ENCODE measurements at regions not wholly inside any gene's neighbourhood (a gene's known extent, or its start where the extent isn't known, plus 50 kb on each side); places are given as distances from the start of the nearest gene placed in this dataset.

- TF ChIP-seq CTCF (IDR thresholded peaks at IDR 0.05; ENCODE audit: insufficient read depth, low read depth, low read length), result no peak
- H3K4me3 ChIP-seq (ENCODE audit: low read depth, low read length), result no peak overlapping the region
- no peak for DNase-seq (ENCODE audit: low read depth)
Observed at GRCh38 chr5:123269851-123270250, 153.4 kb downstream of the CEP120 start.

DNA sequence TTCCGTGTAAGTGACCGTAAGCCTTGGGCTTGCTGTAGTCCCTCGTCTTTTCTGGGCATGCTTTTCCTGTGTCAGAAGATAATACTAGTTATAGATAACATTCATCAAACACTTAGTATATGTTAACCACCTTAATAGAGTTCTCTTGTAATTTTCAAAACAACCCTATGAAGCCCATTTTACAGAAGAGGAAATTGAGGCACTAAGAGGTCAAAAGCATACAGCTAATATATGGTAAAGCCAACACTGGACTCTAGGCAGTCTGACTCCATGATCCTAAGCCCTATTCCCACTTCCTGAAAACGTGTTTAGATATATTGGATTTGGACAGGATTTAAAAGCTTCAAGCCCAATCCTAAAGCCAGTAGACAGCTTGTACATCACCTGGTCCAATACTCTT lies 153.8 kb downstream of the CEP120 start:
- DNase-seq (ENCODE audit: low read depth), result no peak
- no peak for TF ChIP-seq CTCF (IDR thresholded peaks at IDR 0.05; ENCODE audit: insufficient read depth, low read depth, low read length)

DNA sequence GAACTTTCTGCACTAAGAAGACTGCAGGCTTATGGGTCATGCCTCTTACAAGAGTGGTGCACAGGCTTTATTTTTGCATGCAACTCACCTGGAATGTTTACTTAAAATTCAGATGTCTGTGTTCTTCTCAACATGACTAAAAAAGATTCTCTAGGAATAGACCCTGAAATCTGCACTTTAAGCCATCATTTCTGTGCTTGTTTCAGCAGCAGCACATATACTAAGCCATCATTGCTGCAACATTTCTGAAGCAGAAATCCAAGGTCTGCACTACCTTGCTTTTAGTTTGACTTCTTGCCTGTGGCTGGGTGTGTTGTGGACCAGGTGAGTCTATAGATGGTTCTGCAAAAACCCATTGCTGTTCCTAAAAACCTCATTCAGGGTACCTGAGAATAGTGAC lies 156.8 kb downstream of the CEP120 start:
- TF ChIP-seq CTCF (IDR thresholded peaks at IDR 0.05; ENCODE audit: insufficient read depth, low read depth, low read length), result no peak
- H3K4me3 ChIP-seq (ENCODE audit: low read depth, low read length), result no peak overlapping the region

More for the DNA sequence above, 153.8 kb downstream of the CEP120 start:
- H3K4me3 ChIP-seq (ENCODE audit: low read depth, low read length), result no peak overlapping the region

GRCh38 chr5:123265551-123265950 lies 157.7 kb downstream of the CEP120 start:
- TF ChIP-seq CTCF (IDR thresholded peaks at IDR 0.05; ENCODE audit: insufficient read depth, low read depth, low read length), result no peak
- no peak for DNase-seq (ENCODE audit: low read depth)
- H3K4me3 ChIP-seq (ENCODE audit: low read depth, low read length), result no peak overlapping the region

More for the DNA sequence above, 156.8 kb downstream of the CEP120 start:
- no peak for DNase-seq (ENCODE audit: low read depth)

GRCh38 chr5:123264394-123264793 lies 158.8 kb downstream of the CEP120 start:
- no peak for TF ChIP-seq CTCF (IDR thresholded peaks at IDR 0.05; ENCODE audit: insufficient read depth, low read depth, low read length)
- no peak for DNase-seq (ENCODE audit: low read depth)
- no peak overlapping the region for H3K4me3 ChIP-seq (ENCODE audit: low read depth, low read length)

- no peak overlapping the region for H3K4me3 ChIP-seq (ENCODE audit: low read depth, low read length)
- no peak for DNase-seq (ENCODE audit: low read depth)
- no peak for TF ChIP-seq CTCF (IDR thresholded peaks at IDR 0.05; ENCODE audit: insufficient read depth, low read depth, low read length)
Observed at GRCh38 chr5:123263859-123264258, 159.3 kb downstream of the CEP120 start.

- TF ChIP-seq CTCF (IDR thresholded peaks at IDR 0.05; ENCODE audit: insufficient read depth, low read depth, low read length), result no peak
- DNase-seq (ENCODE audit: low read depth), result no peak
- H3K4me3 ChIP-seq (ENCODE audit: low read depth, low read length), result no peak overlapping the region
Observed at GRCh38 chr5:123262216-123262823, 160.9 kb downstream of the CEP120 start.
